CD4-positive, alpha-beta T cell (primary cell): ENCODE measurements at regions not wholly inside any gene's neighbourhood (a gene's known extent, or its start where the extent isn't known, plus 50 kb on each side); places are given as distances from the start of the nearest gene placed in this dataset.

Experiments used
- ATAC-seq: fragments of 200-7000 bp; cut with Tn5 transposase; one replicate; pipeline ENCODE4 v1.10.0; 2022; ENCODE audit warnings: mild to moderate bottlenecking; ENCODE audit not compliant: poor library complexity
- CTCF ChIA-PET: fragments of 350-600 bp; sonication (Branson Sonifier 250); formaldehyde crosslinking; loops from one replicate; lab custom pipeline; 2021; ENCODE audit warnings: antibody characterized with exemption, inconsistent platforms; lab: Charles Lee
- POLR2A ChIA-PET: fragments of 350-600 bp; sonication (Branson Sonifier 250); formaldehyde crosslinking; loops from one replicate; lab custom pipeline; 2021; ENCODE audit warnings: antibody characterized with exemption, inconsistent platforms; lab: Charles Lee
- DNase-seq, 14 experiments: peaks; one replicate each; pipeline ENCODE4 v3.0.0-alpha.2; 2013 to 2020; ENCODE audit warnings: mixed read lengths in 2 of 14
- H3K27ac ChIP-seq, 2 donors: one replicate each; pipeline versions ENCODE4 v1.5.1 to v1.7.0; 2013; ENCODE audit warnings: low read length in 2 of 2, low read depth in 1 of 2, mild to moderate bottlenecking in 1 of 2
- H3K27me3 ChIP-seq, 2 experiments: 1 replicate in 1 of 2; 2 replicates in 1 of 2; pipeline versions ENCODE4 v1.6.1 to v1.7.0; 2013; ENCODE audit warnings: low read length in 2 of 2, control low read depth in 1 of 2, mild to moderate bottlenecking in 1 of 2, moderate library complexity in 1 of 2; ENCODE audit not compliant: insufficient read depth in 2 of 2, control insufficient read depth in 1 of 2
- H3K36me3 ChIP-seq: one replicate; pipeline ENCODE4 v1.6.1; 2013; ENCODE audit warnings: low read length, control low read depth; ENCODE audit not compliant: insufficient read depth
- H3K4me1 ChIP-seq: one replicate; pipeline ENCODE4 v1.6.1; 2013; ENCODE audit warnings: low read length, control low read depth; ENCODE audit not compliant: insufficient read depth
- H3K4me3 ChIP-seq: one replicate; pipeline ENCODE4 v1.5.1; 2013; ENCODE audit warnings: mild to moderate bottlenecking, low read length, moderate library complexity
- H3K9me3 ChIP-seq, 2 experiments: 1 replicate in 1 of 2; 2 replicates in 1 of 2; pipeline versions ENCODE4 v1.6.1 to v1.7.0; 2013; ENCODE audit warnings: low read length in 2 of 2, mild to moderate bottlenecking in 2 of 2, control low read depth in 1 of 2, moderate library complexity in 1 of 2; ENCODE audit not compliant: control insufficient read depth in 1 of 2, insufficient read depth in 1 of 2
- H3K27ac Mint-ChIP-seq: one replicate; pipeline ENCODE4 v1.8.0; 2020; ENCODE audit warnings: mixed read lengths
- H3K27me3 Mint-ChIP-seq: one replicate; pipeline ENCODE4 v1.8.0; 2021; ENCODE audit warnings: mixed read lengths
- H3K36me3 Mint-ChIP-seq: one replicate; pipeline ENCODE4 v1.8.0; 2021; ENCODE audit warnings: low read depth, mixed read lengths
- H3K4me1 Mint-ChIP-seq: one replicate; pipeline ENCODE4 v1.8.0; 2021; ENCODE audit warnings: low read depth, mixed read lengths
- H3K4me3 Mint-ChIP-seq: one replicate; pipeline ENCODE4 v1.8.0; 2020; ENCODE audit warnings: mild to moderate bottlenecking, mixed read lengths
- H3K9me3 Mint-ChIP-seq: one replicate; pipeline ENCODE4 v1.8.0; 2020; ENCODE audit warnings: mixed read lengths
- intact Hi-C, 2 experiments: fragments of 100-400 bp; cut with DNase I in 1 of 2; cut with micrococcal nuclease in 1 of 2; formaldehyde crosslinking; loops; one replicate each; pipeline versions ENCODE4 v1.15.1 to v1.9.0; 2023 to 2025; cut with DNase I, micrococcal nuclease
- TF ChIP-seq, protein P1 (sequence below): fragments of 200-600 bp; IDR thresholded peaks from one replicate; pipeline ENCODE4 v1.8.0; 2022; ENCODE audit warnings: antibody characterized with exemption, mild to moderate bottlenecking

DNA sequence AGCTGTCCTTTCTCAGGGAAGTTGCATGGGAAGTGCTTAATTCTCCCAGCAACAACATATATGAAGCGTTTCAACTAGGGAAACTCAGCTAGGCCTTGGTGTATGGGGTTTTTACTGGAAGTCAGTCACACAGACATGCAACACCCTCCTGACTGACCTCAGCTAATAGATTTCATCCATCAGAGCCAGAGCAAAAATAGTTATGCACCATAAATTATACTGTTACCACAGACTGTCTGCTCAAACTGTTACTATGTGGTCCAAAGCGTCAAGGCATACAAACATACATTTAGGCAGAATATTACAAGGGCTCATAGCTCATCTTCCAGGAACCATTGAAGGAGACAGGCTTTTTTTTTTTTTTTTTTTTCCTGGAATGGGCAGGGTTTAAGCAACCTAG lies 417.9 kb downstream of the ANKRD7 start:
- POLR2A ChIA-PET = no interaction called here
- Mint-ChIP-seq H3K27me3 (no peaks in the 10 kb centered on the region), H3K36me3 (no peaks in the 10 kb centered on the region), H3K9me3 (peaks cover 4% of the 10 kb centered on the region), H3K27ac (no peak overlapping the region), H3K4me3 (no peak overlapping the region), H3K4me1 (no peaks in the 10 kb centered on the region)
- H3K4me3 ChIP-seq = no peak overlapping the region
- peaks cover 0 to 3% of the 10 kb centered on the region in 2 experiments for H3K9me3 ChIP-seq
- H3K4me1 ChIP-seq = no peaks in the 10 kb centered on the region
- intact Hi-C loops = no loop called here
- CTCF ChIA-PET = no interaction called here
- no peaks in the 10 kb centered on the region for H3K27me3 ChIP-seq
- H3K27ac ChIP-seq = no peak overlapping the region
- TF ChIP-seq, protein P1, sequence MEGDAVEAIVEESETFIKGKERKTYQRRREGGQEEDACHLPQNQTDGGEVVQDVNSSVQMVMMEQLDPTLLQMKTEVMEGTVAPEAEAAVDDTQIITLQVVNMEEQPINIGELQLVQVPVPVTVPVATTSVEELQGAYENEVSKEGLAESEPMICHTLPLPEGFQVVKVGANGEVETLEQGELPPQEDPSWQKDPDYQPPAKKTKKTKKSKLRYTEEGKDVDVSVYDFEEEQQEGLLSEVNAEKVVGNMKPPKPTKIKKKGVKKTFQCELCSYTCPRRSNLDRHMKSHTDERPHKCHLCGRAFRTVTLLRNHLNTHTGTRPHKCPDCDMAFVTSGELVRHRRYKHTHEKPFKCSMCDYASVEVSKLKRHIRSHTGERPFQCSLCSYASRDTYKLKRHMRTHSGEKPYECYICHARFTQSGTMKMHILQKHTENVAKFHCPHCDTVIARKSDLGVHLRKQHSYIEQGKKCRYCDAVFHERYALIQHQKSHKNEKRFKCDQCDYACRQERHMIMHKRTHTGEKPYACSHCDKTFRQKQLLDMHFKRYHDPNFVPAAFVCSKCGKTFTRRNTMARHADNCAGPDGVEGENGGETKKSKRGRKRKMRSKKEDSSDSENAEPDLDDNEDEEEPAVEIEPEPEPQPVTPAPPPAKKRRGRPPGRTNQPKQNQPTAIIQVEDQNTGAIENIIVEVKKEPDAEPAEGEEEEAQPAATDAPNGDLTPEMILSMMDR = no peak
- no peaks in the 10 kb centered on the region for H3K36me3 ChIP-seq
- ATAC-seq = no peak
- no peak for DNase-seq

DNA sequence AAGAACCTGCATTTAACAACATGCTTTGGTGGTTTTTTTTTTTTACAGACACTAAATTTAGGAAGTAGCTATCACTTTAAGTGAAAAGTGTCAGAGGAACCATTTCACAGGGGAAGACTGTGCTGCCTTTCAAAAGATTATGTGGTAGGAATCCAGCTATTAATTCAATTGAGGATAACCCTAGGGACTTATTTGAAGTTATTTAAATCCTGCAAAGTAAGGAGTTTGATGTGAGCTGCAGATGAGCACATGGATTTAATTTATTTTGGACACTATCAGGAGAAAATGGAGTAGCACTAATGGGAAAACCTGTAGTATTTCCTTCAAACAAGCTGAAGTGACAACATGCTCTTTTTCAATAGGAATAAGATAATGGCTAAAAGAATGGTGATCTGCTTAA lies 419.8 kb downstream of the ANKRD7 start:
- Mint-ChIP-seq H3K4me3 (no peak overlapping the region), H3K4me1 (no peaks in the 10 kb centered on the region), H3K9me3 (peaks cover 4% of the 10 kb centered on the region), H3K27me3 (no peaks in the 10 kb centered on the region), H3K36me3 (no peaks in the 10 kb centered on the region), H3K27ac (no peak overlapping the region)
- TF ChIP-seq, protein P1 = no peak
- POLR2A ChIA-PET = no interaction called here
- intact Hi-C loops = no loop called here
- Histone ChIP-seq H3K27ac (no peak overlapping the region), H3K27me3 (no peaks in the 10 kb centered on the region), H3K9me3 (no peaks in the 10 kb centered on the region), H3K36me3 (no peaks in the 10 kb centered on the region), H3K4me3 (no peak overlapping the region), H3K4me1 (no peaks in the 10 kb centered on the region)
- DNase-seq (no peak), ATAC-seq (no peak)
- CTCF ChIA-PET = no interaction called here

DNA sequence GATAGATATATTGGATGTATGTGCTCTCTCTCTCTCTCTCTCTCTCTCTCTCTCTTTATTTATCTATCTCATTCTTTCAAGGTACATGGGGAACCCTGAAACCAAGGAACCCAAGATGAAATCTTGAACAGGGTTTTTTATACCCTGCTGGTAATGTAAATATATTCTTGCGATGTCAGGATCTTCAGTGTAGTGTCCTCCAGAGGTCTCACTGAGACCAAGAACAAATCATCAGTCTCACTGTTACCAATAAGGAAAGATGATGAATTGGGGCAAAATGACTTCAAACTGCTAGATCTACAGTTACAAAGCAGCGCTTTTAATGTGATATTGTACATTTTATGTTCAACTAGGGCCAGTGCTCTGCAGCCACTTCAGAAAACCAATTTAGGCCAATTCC lies 423.5 kb downstream of the ANKRD7 start:
- TF ChIP-seq, protein P1 = no peak
- H3K4me3 Mint-ChIP-seq = no peak overlapping the region
- no peaks in the 10 kb centered on the region for H3K4me1 Mint-ChIP-seq

More for the DNA sequence above, 423.5 kb downstream of the ANKRD7 start:
- no peak overlapping the region for H3K27ac ChIP-seq
- H3K36me3 Mint-ChIP-seq = no peaks in the 10 kb centered on the region
- DNase-seq (no peak), ATAC-seq (no peak)
- H3K4me3 ChIP-seq = no peak overlapping the region
- no peaks in the 10 kb centered on the region for H3K36me3 ChIP-seq
- no peak overlapping the region for H3K27ac Mint-ChIP-seq
- no peaks in the 10 kb centered on the region for H3K4me1 ChIP-seq
- POLR2A ChIA-PET = no interaction called here
- no peaks in the 10 kb centered on the region for H3K27me3 Mint-ChIP-seq
- CTCF ChIA-PET = interaction anchor here (0.6 kb wide), 1 partner anchor 10 kb away, joined by 3 read pairs; no protein-coding TSS in a partner anchor
- intact Hi-C loops = no loop called here
- H3K9me3 Mint-ChIP-seq = no peaks in the 10 kb centered on the region
- no peaks in the 10 kb centered on the region for H3K9me3 ChIP-seq
- no peaks in the 10 kb centered on the region for H3K27me3 ChIP-seq
